Tibial nerve (tissue), 4 donors: ENCODE measurements at regions not wholly inside any gene's neighbourhood (a gene's known extent, or its start where the extent isn't known, plus 50 kb on each side); places are given as distances from the start of the nearest gene placed in this dataset.

ENCODE experiments used
- DNase-seq, 2 donors: peaks; one replicate each; pipeline ENCODE4 v3.0.0-alpha.2; 2019; ENCODE audit warnings: low spot score in 2 of 2
- H3K27ac ChIP-seq, 4 donors: fragments of 200-600 bp; sonication (generic) in 3 of 4; one replicate each; pipeline ENCODE4 v1.5.1; 2017 to 2019; ENCODE audit warnings: mild to moderate bottlenecking in 1 of 4
- H3K27me3 ChIP-seq, 2 donors: fragments of 200-600 bp; sonication (generic) in 1 of 2; one replicate each; pipeline versions ENCODE4 v1.5.1 to v1.6.0; 2017 to 2019
- H3K36me3 ChIP-seq, 3 donors: fragments of 200-600 bp; sonication (generic); one replicate each; pipeline ENCODE4 v1.5.1; 2018 to 2019
- H3K4me1 ChIP-seq, 4 donors: fragments of 200-600 bp; sonication (generic) in 3 of 4; one replicate each; pipeline ENCODE4 v1.5.1; 2017 to 2019
- H3K4me3 ChIP-seq, 4 donors: fragments of 200-600 bp; sonication (generic) in 3 of 4; one replicate each; pipeline ENCODE4 v1.5.1; 2017 to 2019; ENCODE audit warnings: mild to moderate bottlenecking in 1 of 4, moderate library complexity in 1 of 4
- H3K9me3 ChIP-seq, 4 donors: fragments of 200-600 bp; sonication (generic) in 3 of 4; one replicate each; pipeline ENCODE4 v1.5.1; 2017 to 2019
- CTCF ChIP-seq, 5 experiments: fragments of 200-600 bp in 3 of 5; fragments of 450-650 bp in 2 of 5; sonication (generic) in 3 of 5; IDR thresholded peaks; one replicate each; pipeline ENCODE4 v1.5.1; 2016 to 2019; ENCODE audit warnings: antibody characterized with exemption in 5 of 5, mild to moderate bottlenecking in 3 of 5, moderate library complexity in 2 of 5
- EP300 ChIP-seq, 2 donors: sonication (generic); formaldehyde crosslinking; IDR thresholded peaks; one replicate each; pipeline ENCODE4 v1.6.1; 2017; ENCODE audit warnings: antibody characterized with exemption in 2 of 2, mild to moderate bottlenecking in 1 of 2
- POLR2A ChIP-seq, 2 donors: fragments of 450-650 bp; IDR thresholded peaks; one replicate each; pipeline ENCODE4 v1.6.1; 2017; ENCODE audit warnings: antibody characterized with exemption in 2 of 2, mild to moderate bottlenecking in 2 of 2, moderate library complexity in 2 of 2
- WGBS, 2 donors: methylation state at CpG; one replicate each; pipeline ENCODE4 v1.1.5; 2018; 5-methylcytosine and 5-hydroxymethylcytosine counted together

- Histone ChIP-seq H3K9me3 (no peaks in the 10 kb centered on the region), H3K27me3 (no peaks in the 10 kb centered on the region), H3K4me1 (no peaks in the 10 kb centered on the region), H3K4me3 (no peak overlapping the region), H3K36me3 (no peaks in the 10 kb centered on the region), H3K27ac (no peak overlapping the region)
- no peak for TF ChIP-seq EP300 (IDR thresholded peaks at IDR 0.05)
- no peak for TF ChIP-seq POLR2A (IDR thresholded peaks at IDR 0.05)
- no peak for TF ChIP-seq CTCF (IDR thresholded peaks at IDR 0.05)
- DNase-seq: no peak
- 82 to 84% methylated on average over 2 of the region's 2 CpGs for WGBS, 2 donors
Observed at GRCh38 chr14:29176876-29177275, 410.3 kb downstream of the FOXG1 start.

GRCh38 chr14:29178971-29179370 is 412.4 kb downstream of the FOXG1 start:
- no peaks in the 10 kb centered on the region for H3K4me1 ChIP-seq
- H3K9me3 ChIP-seq: no peaks in the 10 kb centered on the region
- TF ChIP-seq CTCF (IDR thresholded peaks at IDR 0.05): no peak
- TF ChIP-seq POLR2A (IDR thresholded peaks at IDR 0.05): no peak
- no peak for TF ChIP-seq EP300 (IDR thresholded peaks at IDR 0.05)
- DNase-seq: no peak
- no peak overlapping the region for H3K4me3 ChIP-seq
- no peaks in the 10 kb centered on the region for H3K27me3 ChIP-seq
- H3K36me3 ChIP-seq: no peaks in the 10 kb centered on the region
- no peak overlapping the region for H3K27ac ChIP-seq
- WGBS, 2 donors: 67 to 72% methylated on average over 1 of the region's 1 CpG

- no peak for TF ChIP-seq EP300 (IDR thresholded peaks at IDR 0.05)
- TF ChIP-seq POLR2A (IDR thresholded peaks at IDR 0.05): no peak
- TF ChIP-seq CTCF (IDR thresholded peaks at IDR 0.05): no peak
- Histone ChIP-seq H3K36me3 (no peaks in the 10 kb centered on the region), H3K4me1 (no peaks in the 10 kb centered on the region), H3K9me3 (peaks cover 0 to 4% (median 0%) of the 10 kb centered on the region in 4 donors), H3K27ac (no peak overlapping the region), H3K27me3 (no peaks in the 10 kb centered on the region), H3K4me3 (no peak overlapping the region)
- no peak for DNase-seq
Observed at GRCh38 chr14:29191092-29191491, 424.5 kb downstream of the FOXG1 start.

- Histone ChIP-seq H3K9me3 (no peaks in the 10 kb centered on the region), H3K27me3 (no peaks in the 10 kb centered on the region), H3K4me1 (no peaks in the 10 kb centered on the region), H3K36me3 (no peaks in the 10 kb centered on the region), H3K27ac (no peak overlapping the region), H3K4me3 (no peak overlapping the region)
- WGBS, 2 donors: 93 to 95% methylated on average over 1 of the region's 1 CpG
- DNase-seq: no peak
- TF ChIP-seq EP300 (IDR thresholded peaks at IDR 0.05) (no peak), POLR2A (IDR thresholded peaks at IDR 0.05) (no peak), CTCF (IDR thresholded peaks at IDR 0.05) (no peak)
Observed at GRCh38 chr14:29197557-29197956, 431.0 kb downstream of the FOXG1 start.

- Histone ChIP-seq H3K9me3 (no peaks in the 10 kb centered on the region), H3K27ac (no peak overlapping the region), H3K4me3 (no peak overlapping the region), H3K36me3 (no peaks in the 10 kb centered on the region), H3K27me3 (no peaks in the 10 kb centered on the region), H3K4me1 (no peaks in the 10 kb centered on the region)
- TF ChIP-seq EP300 (IDR thresholded peaks at IDR 0.05) (no peak), POLR2A (IDR thresholded peaks at IDR 0.05) (no peak), CTCF (IDR thresholded peaks at IDR 0.05) (no peak)
- WGBS, 2 donors: 88 to 89% methylated on average over 2 of the region's 2 CpGs
- no peak for DNase-seq
Observed at GRCh38 chr14:29205658-29206057, 439.1 kb downstream of the FOXG1 start.
